Activated naive CD8-positive, alpha-beta T cell treated with anti-CD3 and anti-CD28 coated beads, Interleukin-2, amount 50 U/mL, for 24 hours (primary cell): ENCODE measurements at regions not wholly inside any gene's neighbourhood (a gene's known extent, or its start where the extent isn't known, plus 50 kb on each side); places are given as distances from the start of the nearest gene placed in this dataset.
"Not testable (repeated sequence)": the region's sequence is repeated elsewhere in the genome, so short reads cannot be mapped to it uniquely, and the experiment has no call there.

ENCODE experiments used
- ATAC-seq: fragments of 150-1000 bp; cut with Tn5 transposase; one replicate; pipeline ENCODE4 v1.10.0; 2021
- DNase-seq: peaks from one replicate; pipeline ENCODE4 v3.0.0; 2021
- H3K27ac Mint-ChIP-seq: one replicate; pipeline ENCODE4 v1.8.0; 2021; ENCODE audit warnings: mild to moderate bottlenecking, mixed read lengths
- H3K27me3 Mint-ChIP-seq: one replicate; pipeline ENCODE4 v1.8.0; 2021; ENCODE audit warnings: mixed read lengths
- H3K36me3 Mint-ChIP-seq: one replicate; pipeline ENCODE4 v1.8.0; 2021; ENCODE audit warnings: low read depth, mixed read lengths
- H3K4me1 Mint-ChIP-seq: one replicate; pipeline ENCODE4 v1.8.0; 2021; ENCODE audit warnings: mixed read lengths
- H3K4me3 Mint-ChIP-seq: one replicate; pipeline ENCODE4 v1.8.0; 2021; ENCODE audit warnings: mild to moderate bottlenecking, moderate library complexity, mixed read lengths
- H3K9me3 Mint-ChIP-seq: one replicate; pipeline ENCODE4 v1.8.0; 2021; ENCODE audit warnings: mixed read lengths

GRCh38 chr2:111526041-111526639, 357.9 kb downstream of the ANAPC1 start:
- H3K36me3 Mint-ChIP-seq, H3K9me3 Mint-ChIP-seq, DNase-seq, H3K4me1 Mint-ChIP-seq, H3K27ac Mint-ChIP-seq, H3K4me3 Mint-ChIP-seq: not testable (repeated sequence)
- peaks cover 27% of the 10 kb centered on the region for H3K27me3 Mint-ChIP-seq
- peak; percentile 18 for ATAC-seq

- not testable (repeated sequence) for H3K27ac Mint-ChIP-seq, H3K9me3 Mint-ChIP-seq, DNase-seq, H3K36me3 Mint-ChIP-seq, H3K4me3 Mint-ChIP-seq, H3K4me1 Mint-ChIP-seq
- peak; percentile 82 for ATAC-seq
- peaks cover 17% of the 10 kb centered on the region for H3K27me3 Mint-ChIP-seq
These were observed 356.1 kb downstream of the ANAPC1 start for GRCh38 chr2:111527707-111528400.

GRCh38 chr2:111529022-111529421, 355.0 kb downstream of the ANAPC1 start:
- H3K27me3 Mint-ChIP-seq, result peaks cover 11% of the 10 kb centered on the region
- H3K4me1 Mint-ChIP-seq, ATAC-seq, H3K36me3 Mint-ChIP-seq, H3K27ac Mint-ChIP-seq, DNase-seq, H3K4me3 Mint-ChIP-seq, H3K9me3 Mint-ChIP-seq: not testable (repeated sequence)

GRCh38 chr2:111530239-111530965, 353.6 kb downstream of the ANAPC1 start:
- not testable (repeated sequence) for H3K4me3 Mint-ChIP-seq, ATAC-seq, H3K27ac Mint-ChIP-seq

GRCh38 chr2:111532682-111533556, 351.1 kb downstream of the ANAPC1 start:
- Mint-ChIP-seq H3K4me1 (peaks cover 18% of the 10 kb centered on the region), H3K27me3 (peaks cover 21% of the 10 kb centered on the region)
- not testable (repeated sequence) for H3K27ac Mint-ChIP-seq, DNase-seq, H3K36me3 Mint-ChIP-seq, H3K4me3 Mint-ChIP-seq, H3K9me3 Mint-ChIP-seq
- ATAC-seq, result peak; percentile 69

More at GRCh38 chr2:111530239-111530965, 353.6 kb downstream of the ANAPC1 start:
- not testable (repeated sequence) for DNase-seq, H3K27me3 Mint-ChIP-seq, H3K36me3 Mint-ChIP-seq, H3K9me3 Mint-ChIP-seq
- peaks cover 14% of the 10 kb centered on the region for H3K4me1 Mint-ChIP-seq

GRCh38 chr2:111533557-111534247, 350.3 kb downstream of the ANAPC1 start:
- H3K4me1 Mint-ChIP-seq, result peaks cover 18% of the 10 kb centered on the region
- H3K4me3 Mint-ChIP-seq, H3K36me3 Mint-ChIP-seq, DNase-seq, H3K9me3 Mint-ChIP-seq: not testable (repeated sequence)
- H3K27ac Mint-ChIP-seq, result peak overlapping the region; percentile 46
- H3K27me3 Mint-ChIP-seq, result peaks cover 19% of the 10 kb centered on the region
- ATAC-seq, result peak; percentile 84

- no peak overlapping the region for H3K27ac Mint-ChIP-seq
- no peak overlapping the region for H3K4me3 Mint-ChIP-seq
- no peaks in the 10 kb centered on the region for H3K9me3 Mint-ChIP-seq
- H3K4me1 Mint-ChIP-seq, result peaks cover 18% of the 10 kb centered on the region
- DNase-seq (no peak), ATAC-seq (no peak)
- no peaks in the 10 kb centered on the region for H3K36me3 Mint-ChIP-seq
- peaks cover 16% of the 10 kb centered on the region for H3K27me3 Mint-ChIP-seq
These were observed 349.1 kb downstream of the ANAPC1 start for GRCh38 chr2:111534910-111535352.

- peaks cover 18% of the 10 kb centered on the region for H3K4me1 Mint-ChIP-seq
- H3K4me3 Mint-ChIP-seq, result no peak overlapping the region
- H3K27ac Mint-ChIP-seq, result no peak overlapping the region
- H3K9me3 Mint-ChIP-seq, result no peaks in the 10 kb centered on the region
- H3K27me3 Mint-ChIP-seq, result peaks cover 16% of the 10 kb centered on the region
- H3K36me3 Mint-ChIP-seq, result no peaks in the 10 kb centered on the region
- no peak for DNase-seq
- no peak for ATAC-seq
These were observed 348.6 kb downstream of the ANAPC1 start for GRCh38 chr2:111535404-111535803.

- Mint-ChIP-seq H3K27me3 (peaks cover 16% of the 10 kb centered on the region), H3K9me3 (no peaks in the 10 kb centered on the region), H3K36me3 (no peaks in the 10 kb centered on the region), H3K4me1 (peaks cover 18% of the 10 kb centered on the region), H3K4me3 (no peak overlapping the region), H3K27ac (no peak overlapping the region)
- no peak for ATAC-seq
- no peak for DNase-seq
These were observed 346.8 kb downstream of the ANAPC1 start for GRCh38 chr2:111537078-111537655.

- DNase-seq, H3K4me3 Mint-ChIP-seq, ATAC-seq, H3K4me1 Mint-ChIP-seq, H3K27ac Mint-ChIP-seq, H3K9me3 Mint-ChIP-seq, H3K36me3 Mint-ChIP-seq: not testable (repeated sequence)
- H3K27me3 Mint-ChIP-seq, result peaks cover 16% of the 10 kb centered on the region
These were observed 344.0 kb downstream of the ANAPC1 start for GRCh38 chr2:111539991-111540390.

- H3K9me3 Mint-ChIP-seq, ATAC-seq, H3K36me3 Mint-ChIP-seq, DNase-seq, H3K4me3 Mint-ChIP-seq, H3K27ac Mint-ChIP-seq, H3K27me3 Mint-ChIP-seq: not testable (repeated sequence)
- peaks cover 11% of the 10 kb centered on the region for H3K4me1 Mint-ChIP-seq
These were observed 341.7 kb downstream of the ANAPC1 start for GRCh38 chr2:111542120-111542774.

- not testable (repeated sequence) for ATAC-seq, H3K36me3 Mint-ChIP-seq, H3K27me3 Mint-ChIP-seq, H3K9me3 Mint-ChIP-seq, H3K27ac Mint-ChIP-seq, H3K4me3 Mint-ChIP-seq, DNase-seq
- H3K4me1 Mint-ChIP-seq, result peaks cover 11% of the 10 kb centered on the region
These were observed 340.0 kb downstream of the ANAPC1 start for GRCh38 chr2:111544006-111544405.

GRCh38 chr2:111545723-111546431, 338.1 kb downstream of the ANAPC1 start:
- H3K9me3 Mint-ChIP-seq, DNase-seq, H3K4me3 Mint-ChIP-seq, H3K27ac Mint-ChIP-seq, H3K27me3 Mint-ChIP-seq, H3K36me3 Mint-ChIP-seq: not testable (repeated sequence)
- H3K4me1 Mint-ChIP-seq, result peaks cover 11% of the 10 kb centered on the region
- ATAC-seq, result peak; percentile 81
